Tibial nerve (tissue), 4 donors: ENCODE measurements at regions not wholly inside any gene's neighbourhood (a gene's known extent, or its start where the extent isn't known, plus 50 kb on each side); places are given as distances from the start of the nearest gene placed in this dataset.

Experiments used
- CTCF ChIP-seq, 5 experiments: fragments of 200-600 bp in 3 of 5; fragments of 450-650 bp in 2 of 5; sonication (generic) in 3 of 5; IDR thresholded peaks; one replicate each; pipeline ENCODE4 v1.5.1; 2016 to 2019; ENCODE audit warnings: antibody characterized with exemption in 5 of 5, mild to moderate bottlenecking in 3 of 5, moderate library complexity in 2 of 5
- EP300 ChIP-seq, 2 donors: sonication (generic); formaldehyde crosslinking; IDR thresholded peaks; one replicate each; pipeline ENCODE4 v1.6.1; 2017; ENCODE audit warnings: antibody characterized with exemption in 2 of 2, mild to moderate bottlenecking in 1 of 2
- POLR2A ChIP-seq, 2 donors: fragments of 450-650 bp; IDR thresholded peaks; one replicate each; pipeline ENCODE4 v1.6.1; 2017; ENCODE audit warnings: antibody characterized with exemption in 2 of 2, mild to moderate bottlenecking in 2 of 2, moderate library complexity in 2 of 2

- TF ChIP-seq CTCF (IDR thresholded peaks at IDR 0.05) (no peak), POLR2A (IDR thresholded peaks at IDR 0.05) (no peak), EP300 (IDR thresholded peaks at IDR 0.05) (no peak)
These were observed 84.8 kb downstream of the RAP2B start for GRCh38 chr3:153246806-153247205.
